SK-N-SH treated with all-trans-retinoic acid at 6 μM for 48 hours (cell line): ENCODE measurements at regions not wholly inside any gene's neighbourhood (a gene's known extent, or its start where the extent isn't known, plus 50 kb on each side); places are given as distances from the start of the nearest gene placed in this dataset.

ENCODE experiments used
- BACH2 ChIP-seq: fragments of 250-450 bp; sonication (Bioruptor Pico); IDR thresholded peaks from 2 replicates; pipeline ENCODE4 v1.9.0; 2021; ENCODE audit warnings: mild to moderate bottlenecking, borderline replicate concordance
- CSDC2 ChIP-seq: fragments of 250-450 bp; sonication (Bioruptor Pico); IDR thresholded peaks from 2 replicates; pipeline ENCODE4 v1.5.0; 2020; ENCODE audit warnings: mild to moderate bottlenecking, moderate library complexity
- ISL1 ChIP-seq: fragments of 250-450 bp; sonication (Bioruptor Pico); IDR thresholded peaks from 2 replicates; pipeline ENCODE4 v2.1.2; 2022; ENCODE audit warnings: mild to moderate bottlenecking, moderate library complexity
- RARB ChIP-seq: fragments of 250-450 bp; sonication (Bioruptor Pico); IDR thresholded peaks from 2 replicates; pipeline ENCODE4 v1.8.0; 2021; ENCODE audit warnings: mild to moderate bottlenecking, moderate library complexity
- SNAI2 ChIP-seq: fragments of 250-450 bp; sonication (Bioruptor Pico); IDR thresholded peaks from 2 replicates; pipeline ENCODE4 v1.5.0; 2020; ENCODE audit warnings: mild to moderate bottlenecking, moderate library complexity
- TCF4 ChIP-seq: fragments of 250-450 bp; sonication (Bioruptor Pico); IDR thresholded peaks from 2 replicates; pipeline ENCODE4 v1.8.0; 2021; ENCODE audit warnings: mild to moderate bottlenecking, moderate library complexity, borderline replicate concordance
- ZFP3 ChIP-seq: fragments of 250-450 bp; sonication (Bioruptor Pico); IDR thresholded peaks from 2 replicates; pipeline ENCODE4 v1.5.0; 2020; ENCODE audit warnings: mild to moderate bottlenecking, moderate library complexity
- TF ChIP-seq, protein P1 (sequence below): fragments of 250-450 bp; sonication (Bioruptor Pico); IDR thresholded peaks from 2 replicates; pipeline ENCODE4 v1.8.0; 2021; ENCODE audit warnings: low read depth, mild to moderate bottlenecking, moderate library complexity, borderline replicate concordance
- TF ChIP-seq, protein P2 (sequence below): fragments of 250-450 bp; sonication (Bioruptor Pico); IDR thresholded peaks from 2 replicates; pipeline ENCODE4 v1.5.1; 2020; ENCODE audit warnings: low read depth, mild to moderate bottlenecking, moderate library complexity
- TF ChIP-seq, protein P3 (sequence below): fragments of 250-450 bp; sonication (Bioruptor Pico); IDR thresholded peaks from 2 replicates; pipeline ENCODE4 v1.8.0; 2020; ENCODE audit warnings: mild to moderate bottlenecking, moderate library complexity, borderline replicate concordance
- TF ChIP-seq, protein P4 (sequence below): fragments of 250-450 bp; sonication (Bioruptor Pico); IDR thresholded peaks from 2 replicates; pipeline ENCODE4 v1.5.1; 2021; ENCODE audit warnings: mild to moderate bottlenecking, moderate library complexity

DNA sequence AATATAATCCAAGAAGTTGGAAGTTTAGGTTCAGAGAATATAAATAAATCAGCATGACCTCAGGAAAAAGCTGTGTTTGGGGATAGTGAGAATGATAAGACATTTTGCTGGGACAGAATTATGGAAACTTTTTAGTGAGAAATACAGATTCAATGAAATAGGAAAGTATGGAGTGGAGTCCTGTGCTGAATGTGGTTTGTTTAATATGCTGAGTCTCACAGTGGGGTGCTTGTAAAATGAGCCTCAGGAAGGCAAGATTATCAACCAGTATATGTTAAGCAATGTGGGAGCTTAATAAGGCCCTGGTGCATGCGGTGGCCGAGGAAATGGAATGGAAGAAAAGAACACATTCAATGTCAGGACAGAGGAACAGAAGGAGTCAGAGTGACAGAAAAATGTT, 1554.7 kb upstream of the TENM3 start:
- no peak for TF ChIP-seq RARB (CRISPR knock-in tag)
- no peak for TF ChIP-seq TCF4 (CRISPR knock-in tag)
- TF ChIP-seq, protein P1, sequence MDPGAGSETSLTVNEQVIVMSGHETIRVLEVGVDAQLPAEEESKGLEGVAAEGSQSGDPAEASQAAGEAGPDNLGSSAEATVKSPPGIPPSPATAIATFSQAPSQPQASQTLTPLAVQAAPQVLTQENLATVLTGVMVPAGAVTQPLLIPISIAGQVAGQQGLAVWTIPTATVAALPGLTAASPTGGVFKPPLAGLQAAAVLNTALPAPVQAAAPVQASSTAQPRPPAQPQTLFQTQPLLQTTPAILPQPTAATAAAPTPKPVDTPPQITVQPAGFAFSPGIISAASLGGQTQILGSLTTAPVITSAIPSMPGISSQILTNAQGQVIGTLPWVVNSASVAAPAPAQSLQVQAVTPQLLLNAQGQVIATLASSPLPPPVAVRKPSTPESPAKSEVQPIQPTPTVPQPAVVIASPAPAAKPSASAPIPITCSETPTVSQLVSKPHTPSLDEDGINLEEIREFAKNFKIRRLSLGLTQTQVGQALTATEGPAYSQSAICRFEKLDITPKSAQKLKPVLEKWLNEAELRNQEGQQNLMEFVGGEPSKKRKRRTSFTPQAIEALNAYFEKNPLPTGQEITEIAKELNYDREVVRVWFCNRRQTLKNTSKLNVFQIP (CRISPR knock-in tag), result no peak
- TF ChIP-seq, protein P2, sequence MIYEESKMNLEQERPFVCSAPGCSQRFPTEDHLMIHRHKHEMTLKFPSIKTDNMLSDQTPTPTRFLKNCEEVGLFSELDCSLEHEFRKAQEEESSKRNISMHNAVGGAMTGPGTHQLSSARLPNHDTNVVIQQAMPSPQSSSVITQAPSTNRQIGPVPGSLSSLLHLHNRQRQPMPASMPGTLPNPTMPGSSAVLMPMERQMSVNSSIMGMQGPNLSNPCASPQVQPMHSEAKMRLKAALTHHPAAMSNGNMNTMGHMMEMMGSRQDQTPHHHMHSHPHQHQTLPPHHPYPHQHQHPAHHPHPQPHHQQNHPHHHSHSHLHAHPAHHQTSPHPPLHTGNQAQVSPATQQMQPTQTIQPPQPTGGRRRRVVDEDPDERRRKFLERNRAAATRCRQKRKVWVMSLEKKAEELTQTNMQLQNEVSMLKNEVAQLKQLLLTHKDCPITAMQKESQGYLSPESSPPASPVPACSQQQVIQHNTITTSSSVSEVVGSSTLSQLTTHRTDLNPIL (CRISPR knock-in tag), result no peak
- no peak for TF ChIP-seq ZFP3 (CRISPR knock-in tag)
- no peak for TF ChIP-seq BACH2 (CRISPR knock-in tag)
- no peak for TF ChIP-seq SNAI2 (CRISPR knock-in tag)
- no peak for TF ChIP-seq ISL1 (CRISPR knock-in tag)
- TF ChIP-seq, protein P3, sequence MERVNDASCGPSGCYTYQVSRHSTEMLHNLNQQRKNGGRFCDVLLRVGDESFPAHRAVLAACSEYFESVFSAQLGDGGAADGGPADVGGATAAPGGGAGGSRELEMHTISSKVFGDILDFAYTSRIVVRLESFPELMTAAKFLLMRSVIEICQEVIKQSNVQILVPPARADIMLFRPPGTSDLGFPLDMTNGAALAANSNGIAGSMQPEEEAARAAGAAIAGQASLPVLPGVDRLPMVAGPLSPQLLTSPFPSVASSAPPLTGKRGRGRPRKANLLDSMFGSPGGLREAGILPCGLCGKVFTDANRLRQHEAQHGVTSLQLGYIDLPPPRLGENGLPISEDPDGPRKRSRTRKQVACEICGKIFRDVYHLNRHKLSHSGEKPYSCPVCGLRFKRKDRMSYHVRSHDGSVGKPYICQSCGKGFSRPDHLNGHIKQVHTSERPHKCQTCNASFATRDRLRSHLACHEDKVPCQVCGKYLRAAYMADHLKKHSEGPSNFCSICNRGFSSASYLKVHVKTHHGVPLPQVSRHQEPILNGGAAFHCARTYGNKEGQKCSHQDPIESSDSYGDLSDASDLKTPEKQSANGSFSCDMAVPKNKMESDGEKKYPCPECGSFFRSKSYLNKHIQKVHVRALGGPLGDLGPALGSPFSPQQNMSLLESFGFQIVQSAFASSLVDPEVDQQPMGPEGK, result no peak
- TF ChIP-seq, protein P4, sequence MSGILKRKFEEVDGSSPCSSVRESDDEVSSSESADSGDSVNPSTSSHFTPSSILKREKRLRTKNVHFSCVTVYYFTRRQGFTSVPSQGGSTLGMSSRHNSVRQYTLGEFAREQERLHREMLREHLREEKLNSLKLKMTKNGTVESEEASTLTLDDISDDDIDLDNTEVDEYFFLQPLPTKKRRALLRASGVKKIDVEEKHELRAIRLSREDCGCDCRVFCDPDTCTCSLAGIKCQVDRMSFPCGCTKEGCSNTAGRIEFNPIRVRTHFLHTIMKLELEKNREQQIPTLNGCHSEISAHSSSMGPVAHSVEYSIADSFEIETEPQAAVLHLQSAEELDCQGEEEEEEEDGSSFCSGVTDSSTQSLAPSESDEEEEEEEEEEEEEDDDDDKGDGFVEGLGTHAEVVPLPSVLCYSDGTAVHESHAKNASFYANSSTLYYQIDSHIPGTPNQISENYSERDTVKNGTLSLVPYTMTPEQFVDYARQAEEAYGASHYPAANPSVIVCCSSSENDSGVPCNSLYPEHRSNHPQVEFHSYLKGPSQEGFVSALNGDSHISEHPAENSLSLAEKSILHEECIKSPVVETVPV (CRISPR knock-in tag), result no peak
- TF ChIP-seq CSDC2 (CRISPR knock-in tag), result no peak
